NCI-H526 (cell line): ENCODE measurements at regions not wholly inside any gene's neighbourhood (a gene's known extent, or its start where the extent isn't known, plus 50 kb on each side); places are given as distances from the start of the nearest gene placed in this dataset.

Source experiments
- DNase-seq, 2 experiments: peaks; one replicate each; lab custom pipeline; 2025; lab: John Stamatoyannopoulos, UW

GRCh38 chr2:64854773-64855237, 134.4 kb upstream of the SLC1A4 start:
- no peak for DNase-seq

GRCh38 chr2:64857581-64858471, 131.4 kb upstream of the SLC1A4 start:
- DNase-seq: peak in 1 of 2 experiments; percentile 53

DNA sequence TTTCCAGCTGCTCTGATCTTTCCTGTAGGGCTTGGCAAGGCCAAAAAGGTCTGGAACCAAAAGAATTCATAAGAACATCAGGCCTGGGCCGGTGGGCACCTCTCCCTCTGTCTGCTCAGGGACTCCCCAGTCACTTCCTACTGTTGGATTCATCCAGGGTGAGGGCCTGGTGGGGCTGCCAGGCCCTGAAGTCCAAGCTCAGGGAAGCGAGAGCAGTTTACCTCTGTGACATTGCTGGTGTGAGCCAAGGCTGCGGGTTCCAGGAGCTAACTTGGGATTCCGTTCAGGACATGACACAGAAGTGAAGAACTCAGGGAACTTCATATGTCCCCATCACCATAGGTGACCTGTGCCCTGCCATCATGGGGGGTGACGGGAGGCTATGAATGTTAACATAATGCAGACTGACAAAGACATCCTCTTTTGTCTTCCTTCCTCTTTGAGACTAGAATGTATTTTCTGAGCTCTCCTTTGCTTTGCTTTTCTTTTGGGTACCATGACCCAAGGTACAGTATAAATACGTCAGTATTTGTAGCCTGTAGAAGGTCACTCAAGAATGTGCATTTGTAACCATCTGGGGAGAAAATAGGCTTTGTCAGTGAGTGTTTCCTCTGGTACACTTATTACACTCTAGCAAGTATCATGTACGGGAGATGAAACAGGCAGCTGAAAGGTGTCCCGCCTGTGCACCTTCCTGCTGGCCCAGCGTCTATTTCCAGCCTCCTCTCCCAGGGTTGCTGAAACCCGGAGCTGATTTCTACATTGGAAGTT, 130.5 kb upstream of the SLC1A4 start:
- DNase-seq: no peak

GRCh38 chr2:64859312-64860212, 129.6 kb upstream of the SLC1A4 start:
- peak in 1 of 2 experiments; percentile 28 for DNase-seq

GRCh38 chr2:64860276-64860885, 128.8 kb upstream of the SLC1A4 start:
- no peak for DNase-seq

DNA sequence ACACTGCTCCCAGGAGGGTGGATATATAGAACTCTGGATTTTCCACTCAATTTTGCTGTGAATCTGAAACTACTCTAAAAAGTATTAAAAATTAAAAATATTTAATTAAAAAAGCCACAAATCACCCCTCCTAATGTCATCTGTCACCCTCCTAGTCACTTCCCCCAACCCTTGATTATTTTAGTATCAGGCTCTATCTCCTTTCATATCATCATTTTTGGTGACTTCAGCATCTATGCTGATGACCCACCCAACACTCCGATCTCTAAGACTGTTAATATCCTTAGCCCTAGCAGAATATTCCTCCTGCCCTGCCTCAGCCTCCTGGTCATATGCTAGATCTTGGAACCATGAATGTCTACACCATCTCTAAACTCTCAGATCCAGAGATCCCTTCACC, 128.3 kb upstream of the SLC1A4 start:
- no peak for DNase-seq

DNA sequence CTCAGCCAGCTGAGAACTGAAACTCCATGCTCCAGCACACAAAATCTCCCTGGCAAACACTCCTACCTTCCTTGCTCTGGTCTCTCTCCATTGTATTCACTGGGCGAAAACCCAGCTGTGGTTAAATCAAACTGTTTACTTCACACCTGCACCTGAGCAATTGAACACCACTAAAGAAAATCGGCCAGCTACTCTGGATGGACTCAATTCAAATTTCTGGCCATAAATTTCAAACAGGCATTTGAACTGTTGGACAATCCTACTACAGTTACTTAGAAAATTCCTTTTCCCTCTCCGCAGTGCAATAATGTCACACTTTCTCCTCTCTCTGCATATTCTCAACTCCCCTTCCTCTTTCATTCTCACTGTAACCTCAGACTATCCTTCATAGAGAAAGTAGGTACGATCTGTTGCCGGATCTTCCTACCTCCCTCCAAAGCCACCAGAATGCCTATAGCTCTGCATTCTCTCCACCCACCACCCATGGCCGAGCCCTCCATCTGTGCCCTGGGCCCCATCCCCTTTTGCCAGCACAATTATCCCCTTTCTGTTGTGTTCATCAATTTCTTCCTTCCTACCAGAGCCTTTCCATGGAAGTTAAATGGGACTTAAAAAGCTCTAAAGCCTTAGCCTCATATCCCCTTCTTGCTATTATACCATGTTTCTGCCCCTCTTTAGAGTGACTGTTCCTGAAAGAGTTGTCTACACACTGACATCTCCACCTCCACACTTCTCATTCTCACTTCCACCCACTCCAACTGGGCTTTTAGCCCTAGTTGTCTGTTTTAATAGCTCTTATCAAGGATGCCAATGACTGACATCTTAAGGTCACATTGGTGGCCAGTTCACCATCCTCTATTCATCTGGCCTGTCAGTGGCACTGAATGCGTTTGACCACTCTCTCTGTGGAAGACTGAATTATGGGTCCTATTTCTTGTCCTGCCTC, 127.5 kb upstream of the SLC1A4 start:
- no peak for DNase-seq

- DNase-seq: no peak
Observed at GRCh38 chr2:64862623-64863022, 126.6 kb upstream of the SLC1A4 start.

- no peak for DNase-seq
Observed at GRCh38 chr2:64863097-64863820, 125.9 kb upstream of the SLC1A4 start.

DNA sequence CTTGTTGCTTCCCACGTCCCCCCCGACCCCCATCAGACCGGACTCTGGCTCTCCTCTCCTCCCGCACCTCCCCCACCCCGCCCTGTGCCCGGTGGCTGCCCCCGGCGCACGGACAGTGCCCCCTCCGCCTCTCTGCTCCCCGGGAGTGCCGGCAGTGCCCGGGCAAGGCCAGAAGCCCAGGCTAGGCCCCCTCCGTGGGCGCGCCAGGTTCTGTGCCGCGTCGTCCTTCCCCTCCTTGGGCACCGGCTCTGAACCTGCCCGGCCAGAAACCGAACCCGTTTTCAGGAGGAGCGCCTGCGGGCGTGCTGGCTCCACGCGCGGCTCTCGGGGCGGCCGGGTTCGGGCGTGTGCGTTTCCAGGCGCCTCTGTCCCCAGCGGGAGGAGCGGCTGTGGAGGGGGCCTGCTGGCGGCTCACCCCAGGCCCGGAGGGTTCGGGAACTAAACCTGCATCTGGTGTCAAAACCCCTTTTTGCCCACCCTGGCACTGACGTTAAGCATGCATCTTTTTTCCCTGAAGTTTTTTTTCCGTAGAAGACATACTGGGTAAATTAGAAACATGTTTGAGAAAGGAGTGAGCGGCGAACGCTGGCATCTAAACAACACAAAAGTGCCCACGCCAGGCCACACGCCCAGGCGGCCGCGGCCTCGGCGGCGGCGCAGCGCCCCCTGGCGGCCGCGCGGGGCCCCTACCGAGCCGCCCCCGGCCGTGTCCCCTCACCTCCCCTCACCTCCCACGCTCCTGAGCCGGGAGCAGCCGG, 123.9 kb upstream of the SLC1A4 start:
- DNase-seq: peak; percentile 31 to 83

DNA sequence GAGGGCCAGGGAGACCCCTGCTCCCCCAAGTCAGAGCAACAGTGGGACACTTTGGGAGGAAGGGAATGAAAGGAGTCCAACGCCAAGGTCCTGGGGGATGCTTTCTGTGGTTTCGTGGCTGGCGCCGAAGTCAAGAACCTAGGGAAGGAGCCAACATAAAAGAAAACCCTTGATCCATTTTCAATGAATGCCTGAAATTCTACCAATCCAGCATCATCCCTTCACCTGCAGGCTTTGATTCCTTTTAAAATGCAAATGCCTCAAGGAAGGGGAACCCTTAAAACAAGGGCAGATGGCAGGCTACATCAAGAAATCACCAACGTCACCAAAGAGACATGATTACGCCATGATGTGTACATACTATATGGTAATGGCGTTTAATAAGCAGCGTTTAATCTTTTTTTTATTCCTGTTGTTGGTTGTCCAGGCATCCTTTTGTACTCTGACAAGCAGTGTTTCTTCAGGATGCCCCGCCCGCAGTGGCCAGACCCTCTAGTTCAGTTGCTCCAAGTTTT, 123.3 kb upstream of the SLC1A4 start:
- DNase-seq: no peak

GRCh38 chr2:64866797-64867196, 122.4 kb upstream of the SLC1A4 start:
- DNase-seq: no peak

- DNase-seq: no peak
Observed at GRCh38 chr2:64867253-64867996, 121.8 kb upstream of the SLC1A4 start.

DNA sequence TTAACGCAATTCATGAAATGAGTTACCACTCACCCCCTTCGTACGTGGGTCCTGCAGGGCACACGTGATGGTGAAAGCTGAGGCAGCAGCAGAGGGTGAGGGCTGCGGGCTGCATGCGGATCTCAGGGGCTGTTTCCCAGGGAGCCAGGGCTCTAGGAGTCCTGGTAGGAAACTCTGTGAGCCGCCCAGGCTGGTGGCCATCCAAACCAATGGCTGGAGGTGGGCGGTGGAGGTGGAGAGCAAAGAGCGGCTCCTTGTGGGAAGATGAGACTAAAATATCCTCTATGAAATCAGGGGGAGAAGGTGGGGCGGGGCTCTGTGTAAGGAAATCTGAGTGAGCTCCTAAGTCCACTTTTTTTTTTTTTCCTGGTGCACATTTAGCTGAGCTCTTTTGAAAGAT, 120.1 kb upstream of the SLC1A4 start:
- no peak for DNase-seq

DNA sequence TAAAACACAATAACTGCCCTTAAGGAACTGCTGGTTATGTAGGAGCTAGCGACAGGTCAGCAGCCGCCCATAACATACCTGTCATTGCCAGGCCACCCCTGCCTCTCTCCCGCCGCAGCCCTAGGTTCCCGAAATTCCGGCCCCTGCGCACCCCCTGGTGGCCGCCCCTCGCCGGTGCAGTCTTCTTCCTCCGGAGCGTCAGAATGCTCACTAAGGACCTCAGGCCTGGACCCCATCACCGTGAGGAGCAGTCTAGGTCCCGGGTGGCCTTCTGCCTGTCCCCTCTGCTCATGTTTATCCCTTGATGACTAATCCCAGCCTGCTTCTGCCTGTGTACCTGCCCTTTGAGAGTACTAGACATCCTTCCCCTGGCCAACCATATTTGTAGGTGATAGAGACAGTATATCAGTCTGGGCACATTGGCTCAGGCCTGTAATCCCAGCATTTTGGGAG, 115.7 kb upstream of the SLC1A4 start:
- peak; percentile 20 to 77 for DNase-seq

DNA sequence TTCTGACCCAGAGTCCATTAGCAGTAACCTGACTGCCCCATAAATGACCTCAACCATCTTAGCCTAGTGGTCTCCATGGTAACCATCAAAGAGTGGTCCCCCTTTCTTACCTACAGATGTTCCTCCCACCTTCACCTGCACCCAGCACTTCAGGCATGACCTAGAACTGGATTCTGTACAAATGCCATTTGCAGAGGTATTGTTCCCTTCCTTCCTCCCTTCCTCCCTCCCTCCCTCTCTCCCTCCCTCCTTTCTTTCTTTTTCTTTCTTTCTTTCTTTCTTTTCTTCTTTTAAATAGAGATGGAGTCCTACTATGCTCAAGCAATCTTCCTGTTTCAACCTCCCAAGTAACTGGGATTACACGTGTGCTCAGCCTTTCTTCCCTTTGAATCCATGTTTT, 114.6 kb upstream of the SLC1A4 start:
- no peak for DNase-seq

DNA sequence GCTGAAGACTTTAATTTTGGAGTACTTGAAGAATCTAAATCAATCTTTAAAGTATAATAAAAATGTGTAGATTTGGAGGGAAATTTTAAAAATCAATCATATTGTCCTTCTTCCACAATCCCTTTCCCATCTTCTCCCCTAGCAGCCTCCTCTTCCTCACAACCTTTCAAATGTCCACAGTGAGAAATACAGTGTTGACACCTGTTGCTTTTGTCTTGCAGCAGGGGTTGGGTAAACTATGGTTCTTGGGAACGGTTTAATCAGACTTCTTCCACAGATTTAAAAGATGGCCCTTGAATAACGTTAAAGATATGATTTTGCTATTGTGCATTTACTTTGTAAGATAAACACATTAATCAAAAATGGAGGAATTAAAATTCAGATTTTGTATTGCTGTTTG, 113.8 kb upstream of the SLC1A4 start:
- no peak for DNase-seq

- no peak for DNase-seq
Observed at GRCh38 chr2:64876137-64876647, 113.0 kb upstream of the SLC1A4 start.
